ENCODE measurements at regions not wholly inside any gene's neighbourhood (a gene's known extent, or its start where the extent isn't known, plus 50 kb on each side); places are given as distances from the start of the nearest gene placed in this dataset.
"Not testable (repeated sequence)": the region's sequence is repeated elsewhere in the genome, so short reads cannot be mapped to it uniquely, and the experiment has no call there.

DNA sequence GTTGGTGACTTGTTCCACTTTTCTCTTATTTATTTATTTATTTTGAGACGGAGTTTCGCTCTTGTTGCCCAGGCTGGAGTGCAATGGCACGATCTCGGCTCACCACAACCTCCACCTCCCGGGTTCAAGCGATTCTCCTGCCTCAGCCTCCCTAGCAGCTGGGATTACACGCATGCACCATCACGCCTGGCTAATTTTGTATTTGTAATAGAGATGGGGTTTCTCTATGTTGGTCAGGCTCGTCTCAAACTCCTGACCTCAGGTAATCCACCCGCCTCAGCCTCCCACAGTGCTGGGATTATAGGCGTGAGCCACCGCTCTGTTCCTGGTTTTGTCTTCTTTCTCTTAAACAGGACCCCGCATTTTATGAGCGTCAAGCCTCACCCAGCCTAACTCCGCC is 57.3 kb upstream of the METTL9 start:
- not testable (repeated sequence) for TF ChIP-seq POLR2AphosphoS5, POLR2A, CTCF (IDR thresholded peaks at IDR 0.05)

Data from gastroesophageal sphincter (tissue), 3 donors.